ENCODE measurements at regions not wholly inside any gene's neighbourhood (a gene's known extent, or its start where the extent isn't known, plus 50 kb on each side); places are given as distances from the start of the nearest gene placed in this dataset.

- Histone ChIP-seq H3K27ac (ENCODE audit: low read depth in 1 of 2, low read length in 2 of 2) (no peak overlapping the region), H3K9ac (ENCODE audit: low read depth in 1 of 2, low read length in 2 of 2) (no peak overlapping the region), H3K9me3 (ENCODE audit: control insufficient read depth in 4 of 4, low read length in 3 of 4) (no peaks in the 10 kb centered on the region), H3K27me3 (ENCODE audit: control insufficient read depth in 4 of 4, insufficient read depth in 4 of 4, low read length in 3 of 4) (no peaks in the 10 kb centered on the region), H3K4me1 (ENCODE audit: control insufficient read depth in 4 of 4, insufficient read depth in 4 of 4, low read length in 3 of 4) (no peaks in the 10 kb centered on the region), H3K36me3 (ENCODE audit: control insufficient read depth in 4 of 4, insufficient read depth in 3 of 4, low read depth in 1 of 4, low read length in 3 of 4) (no peaks in the 10 kb centered on the region), H3K4me3 (ENCODE audit: low read depth in 1 of 3, low read length in 3 of 3) (no peak overlapping the region)
- 61% methylated on average over 5 of the region's 5 CpGs for whole genome bisulfite sequencing
- DNase-seq (ENCODE audit: low spot score), result no peak
- TF ChIP-seq SP1 (IDR thresholded peaks at IDR 0.05) (no peak), NR2F2 (IDR thresholded peaks at IDR 0.05) (no peak), ATF3 (IDR thresholded peaks at IDR 0.05) (no peak), MAX (IDR thresholded peaks at IDR 0.05) (no peak), GABPA (IDR thresholded peaks at IDR 0.05 in 1 of 2, conservative IDR thresholded peaks at IDR 0.05 in 1 of 2) (no peak), REST (IDR thresholded peaks at IDR 0.05) (no peak), FOXA2 (IDR thresholded peaks at IDR 0.05) (no peak), HNF4G (IDR thresholded peaks at IDR 0.05) (no peak), TAF1 (conservative IDR thresholded peaks at IDR 0.05) (no peak), ZBTB33 (IDR thresholded peaks at IDR 0.05) (no peak), EGR1 (IDR thresholded peaks at IDR 0.05; ENCODE audit: low read depth in 2 of 2) (no peak)
Observed at GRCh38 chr2:117745537-117745936, 69.0 kb upstream of the DDX18 start.

- TF ChIP-seq REST (IDR thresholded peaks at IDR 0.05), result no peak
- TF ChIP-seq SP1 (IDR thresholded peaks at IDR 0.05), result no peak
- TF ChIP-seq GABPA (IDR thresholded peaks at IDR 0.05 in 1 of 2, conservative IDR thresholded peaks at IDR 0.05 in 1 of 2), result no peak
- no peak for TF ChIP-seq HNF4A (conservative IDR thresholded peaks at IDR 0.05)
- no peak for TF ChIP-seq RAD21 (IDR thresholded peaks at IDR 0.05)
- no peak for TF ChIP-seq RXRA (IDR thresholded peaks at IDR 0.05)
- TF ChIP-seq MAX (IDR thresholded peaks at IDR 0.05), result no peak
- no peak for TF ChIP-seq FOXA2 (IDR thresholded peaks at IDR 0.05)
- TF ChIP-seq TAF1 (conservative IDR thresholded peaks at IDR 0.05), result no peak
- no peak for TF ChIP-seq NR2F2 (IDR thresholded peaks at IDR 0.05)
- Histone ChIP-seq H3K36me3 (ENCODE audit: control insufficient read depth in 4 of 4, insufficient read depth in 3 of 4, low read depth in 1 of 4, low read length in 3 of 4) (no peaks in the 10 kb centered on the region), H3K9me3 (ENCODE audit: control insufficient read depth in 4 of 4, low read length in 3 of 4) (peaks cover 0 to 3% (median 0%) of the 10 kb centered on the region in 4 donors), H3K27me3 (ENCODE audit: control insufficient read depth in 4 of 4, insufficient read depth in 4 of 4, low read length in 3 of 4) (no peaks in the 10 kb centered on the region), H3K4me1 (ENCODE audit: control insufficient read depth in 4 of 4, insufficient read depth in 4 of 4, low read length in 3 of 4) (no peaks in the 10 kb centered on the region), H3K9ac (ENCODE audit: low read depth in 1 of 2, low read length in 2 of 2) (no peak overlapping the region), H3K4me3 (ENCODE audit: low read depth in 1 of 3, low read length in 3 of 3) (no peak overlapping the region), H3K27ac (ENCODE audit: low read depth in 1 of 2, low read length in 2 of 2) (no peak overlapping the region)
- WGBS, result 67% methylated on average over 2 of the region's 2 CpGs
- DNase-seq (ENCODE audit: low spot score), result no peak
Observed at GRCh38 chr2:117755768-117756167, 58.7 kb upstream of the DDX18 start.

All from liver (tissue), 7 donors.